ENCODE measurements at regions not wholly inside any gene's neighbourhood (a gene's known extent, or its start where the extent isn't known, plus 50 kb on each side); places are given as distances from the start of the nearest gene placed in this dataset.

- TF ChIP-seq SPI1 (IDR thresholded peaks at IDR 0.05; ENCODE audit: borderline replicate concordance, low read depth, low read length) (no peak), ZKSCAN1 (IDR thresholded peaks at IDR 0.05; ENCODE audit: low read depth, low read length) (no peak), LARP7 (IDR thresholded peaks at IDR 0.05) (no peak), MIER1 (IDR thresholded peaks at IDR 0.05; ENCODE audit: low read depth) (no peak), CTCF (IDR thresholded peaks at IDR 0.05 in 2 of 3, conservative IDR thresholded peaks at IDR 0.05 in 1 of 3; ENCODE audit: insufficient read depth in 2 of 3, low read depth in 1 of 3, low read length in 3 of 3) (no peak), SIRT6 (IDR thresholded peaks at IDR 0.05; ENCODE audit: low read depth, low read length) (no peak), MAX (CRISPR knock-in tag; IDR thresholded peaks at IDR 0.05) (no peak), RBM34 (IDR thresholded peaks at IDR 0.05; ENCODE audit: borderline replicate concordance, insufficient read depth, low read length) (no peak), KAT7 (CRISPR knock-in tag; IDR thresholded peaks at IDR 0.05; ENCODE audit: borderline replicate concordance) (no peak), SRSF1 (IDR thresholded peaks at IDR 0.05; ENCODE audit: low read depth, low read length) (no peak), ZBTB26 (CRISPR knock-in tag; IDR thresholded peaks at IDR 0.05) (no peak), HMBOX1 (IDR thresholded peaks at IDR 0.05) (no peak), CREB5 (CRISPR knock-in tag; IDR thresholded peaks at IDR 0.05) (no peak), ZNF133 (CRISPR knock-in tag; IDR thresholded peaks at IDR 0.05) (no peak), E2F6 (IDR thresholded peaks at IDR 0.05; ENCODE audit: borderline replicate concordance in 1 of 2, extremely low read depth in 1 of 2, insufficient read depth in 1 of 2, insufficient read length in 1 of 2, low read depth in 1 of 2, low read length in 1 of 2, poor library complexity in 1 of 2, severe bottlenecking in 1 of 2) (no peak), HES1 (IDR thresholded peaks at IDR 0.05; ENCODE audit: low read depth) (no peak), DNMT1 (IDR thresholded peaks at IDR 0.05) (no peak), PCBP1 (IDR thresholded peaks at IDR 0.05; ENCODE audit: low read depth, low read length, poor library complexity, severe bottlenecking) (no peak), RAD51 (IDR thresholded peaks at IDR 0.05; ENCODE audit: borderline replicate concordance, low read depth) (peak; percentile 68; the same call in 1 of the 2 replicates)
Observed at GRCh38 chr6:79420054-79420453, 117.2 kb downstream of the LCA5 start (continued).

All from K562 (cell line).